ENCODE measurements at regions not wholly inside any gene's neighbourhood (a gene's known extent, or its start where the extent isn't known, plus 50 kb on each side); places are given as distances from the start of the nearest gene placed in this dataset.

DNA sequence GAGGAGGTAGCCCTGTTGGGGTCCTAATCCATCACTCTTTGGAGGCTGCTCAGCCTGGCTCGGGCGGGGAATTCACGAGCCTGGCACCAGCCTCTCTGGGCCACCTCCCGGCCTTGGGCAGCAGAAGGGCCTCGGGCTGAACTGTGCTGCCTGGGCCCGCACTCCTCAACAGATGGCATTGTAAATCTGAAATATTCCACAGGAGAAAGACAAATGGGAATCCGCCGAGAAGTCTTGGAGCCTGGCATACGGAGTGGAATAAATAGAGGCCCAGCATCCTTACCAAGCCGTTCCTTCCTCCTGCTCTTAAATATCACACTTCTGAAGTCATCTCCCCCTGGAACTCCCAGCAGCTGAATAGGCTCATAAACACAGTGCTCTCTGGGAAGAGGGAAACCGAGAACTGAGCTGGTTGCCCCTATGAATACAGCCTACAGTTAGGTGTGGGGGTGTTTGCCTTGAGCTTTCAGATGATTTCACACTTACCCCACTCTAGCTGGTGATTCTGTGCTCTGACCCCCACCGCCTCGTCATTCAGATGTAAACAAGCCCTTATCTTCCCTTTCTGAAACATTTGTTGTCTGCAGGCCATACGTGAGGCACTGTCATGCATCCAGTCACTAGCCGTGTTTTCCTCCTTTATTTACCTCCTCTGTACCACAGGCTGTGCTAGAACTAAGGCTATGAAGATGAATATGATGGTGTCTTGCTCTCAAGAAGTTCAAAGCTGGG lies 455.0 kb upstream of the CLINT1 start:
- no peak for ATAC-seq (ENCODE audit: poor library complexity)
- Histone ChIP-seq H3K27me3 (ENCODE audit: control insufficient read depth in 1 of 2, insufficient read depth in 2 of 2, low read length in 2 of 2) (no peaks in the 10 kb centered on the region), H3K27ac (ENCODE audit: low read depth in 1 of 2, low read length in 2 of 2) (no peak overlapping the region), H3K4me3 (ENCODE audit: low read length) (no peak overlapping the region), H3K9me3 (ENCODE audit: control insufficient read depth in 1 of 2, insufficient read depth in 1 of 2, low read length in 2 of 2) (no peaks in the 10 kb centered on the region), H3K36me3 (ENCODE audit: insufficient read depth, low read length) (no peaks in the 10 kb centered on the region), H3K4me1 (ENCODE audit: insufficient read depth, low read length) (no peaks in the 10 kb centered on the region)
- Mint-ChIP-seq H3K4me1 (ENCODE audit: low read depth) (no peaks in the 10 kb centered on the region), H3K9me3 (no peaks in the 10 kb centered on the region), H3K27ac (no peak overlapping the region), H3K4me3 (no peak overlapping the region), H3K36me3 (ENCODE audit: low read depth) (no peaks in the 10 kb centered on the region), H3K27me3 (no peaks in the 10 kb centered on the region)
- no peak for DNase-seq
- ChIA-PET CTCF (no interaction called here), POLR2A (no interaction called here)
- intact Hi-C loops (cut with DNase I, micrococcal nuclease): no loop called here
- TF ChIP-seq, protein P1, sequence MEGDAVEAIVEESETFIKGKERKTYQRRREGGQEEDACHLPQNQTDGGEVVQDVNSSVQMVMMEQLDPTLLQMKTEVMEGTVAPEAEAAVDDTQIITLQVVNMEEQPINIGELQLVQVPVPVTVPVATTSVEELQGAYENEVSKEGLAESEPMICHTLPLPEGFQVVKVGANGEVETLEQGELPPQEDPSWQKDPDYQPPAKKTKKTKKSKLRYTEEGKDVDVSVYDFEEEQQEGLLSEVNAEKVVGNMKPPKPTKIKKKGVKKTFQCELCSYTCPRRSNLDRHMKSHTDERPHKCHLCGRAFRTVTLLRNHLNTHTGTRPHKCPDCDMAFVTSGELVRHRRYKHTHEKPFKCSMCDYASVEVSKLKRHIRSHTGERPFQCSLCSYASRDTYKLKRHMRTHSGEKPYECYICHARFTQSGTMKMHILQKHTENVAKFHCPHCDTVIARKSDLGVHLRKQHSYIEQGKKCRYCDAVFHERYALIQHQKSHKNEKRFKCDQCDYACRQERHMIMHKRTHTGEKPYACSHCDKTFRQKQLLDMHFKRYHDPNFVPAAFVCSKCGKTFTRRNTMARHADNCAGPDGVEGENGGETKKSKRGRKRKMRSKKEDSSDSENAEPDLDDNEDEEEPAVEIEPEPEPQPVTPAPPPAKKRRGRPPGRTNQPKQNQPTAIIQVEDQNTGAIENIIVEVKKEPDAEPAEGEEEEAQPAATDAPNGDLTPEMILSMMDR (IDR thresholded peaks at IDR 0.05): no peak

DNA sequence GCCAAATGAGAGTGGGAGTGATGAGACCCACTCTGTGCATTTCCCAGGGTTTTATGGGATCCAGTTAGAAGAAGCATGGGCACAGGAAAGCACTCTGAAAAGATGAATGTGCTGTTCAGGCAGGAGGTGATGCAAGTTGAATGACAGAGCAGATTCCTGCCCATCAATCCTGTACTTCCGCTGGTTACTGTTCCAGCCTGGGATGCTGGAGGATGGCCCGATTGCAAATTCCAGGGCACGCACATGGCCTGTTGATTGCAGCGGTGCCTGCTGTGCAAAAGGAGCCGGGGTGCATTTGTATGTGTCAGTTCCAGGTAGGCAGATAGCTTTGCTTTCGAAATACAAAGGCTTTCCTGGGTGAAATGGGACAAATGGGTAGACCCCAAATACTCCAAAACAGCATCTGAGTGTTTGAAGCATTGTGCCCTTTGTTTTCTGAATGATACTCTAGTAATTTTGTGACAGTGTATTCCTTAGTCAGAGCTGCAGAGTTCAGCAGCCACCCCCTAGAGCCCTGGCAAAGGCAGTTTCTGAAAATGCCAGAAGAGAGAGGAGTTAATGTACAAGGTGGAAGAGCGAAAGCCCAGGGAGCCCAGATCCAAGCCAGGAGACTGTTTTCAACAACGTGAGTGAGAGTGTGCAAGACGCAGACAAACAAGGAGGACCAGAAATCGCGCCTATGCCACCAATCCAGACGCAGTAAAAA lies 454.2 kb upstream of the CLINT1 start:
- TF ChIP-seq, protein P1 (IDR thresholded peaks at IDR 0.05): no peak
- H3K27me3 Mint-ChIP-seq: no peaks in the 10 kb centered on the region
- H3K9me3 Mint-ChIP-seq: no peaks in the 10 kb centered on the region
- no peaks in the 10 kb centered on the region for H3K4me1 Mint-ChIP-seq (ENCODE audit: low read depth)
- ChIA-PET CTCF (no interaction called here), POLR2A (no interaction called here)
- no peak overlapping the region for H3K27ac ChIP-seq (ENCODE audit: low read depth in 1 of 2, low read length in 2 of 2)
- no peak overlapping the region for H3K4me3 Mint-ChIP-seq
- no peaks in the 10 kb centered on the region for H3K36me3 ChIP-seq (ENCODE audit: insufficient read depth, low read length)
- H3K27ac Mint-ChIP-seq: no peak overlapping the region
- H3K4me1 ChIP-seq (ENCODE audit: insufficient read depth, low read length): no peaks in the 10 kb centered on the region
- H3K4me3 ChIP-seq (ENCODE audit: low read length): no peak overlapping the region
- H3K9me3 ChIP-seq (ENCODE audit: control insufficient read depth in 1 of 2, insufficient read depth in 1 of 2, low read length in 2 of 2): no peaks in the 10 kb centered on the region
- H3K27me3 ChIP-seq (ENCODE audit: control insufficient read depth in 1 of 2, insufficient read depth in 2 of 2, low read length in 2 of 2): peaks cover 0 to under 1% of the 10 kb centered on the region in 2 experiments
- intact Hi-C loops (cut with DNase I, micrococcal nuclease): no loop called here
- no peak for ATAC-seq (ENCODE audit: poor library complexity)
- H3K36me3 Mint-ChIP-seq (ENCODE audit: low read depth): no peaks in the 10 kb centered on the region
- no peak for DNase-seq

DNA sequence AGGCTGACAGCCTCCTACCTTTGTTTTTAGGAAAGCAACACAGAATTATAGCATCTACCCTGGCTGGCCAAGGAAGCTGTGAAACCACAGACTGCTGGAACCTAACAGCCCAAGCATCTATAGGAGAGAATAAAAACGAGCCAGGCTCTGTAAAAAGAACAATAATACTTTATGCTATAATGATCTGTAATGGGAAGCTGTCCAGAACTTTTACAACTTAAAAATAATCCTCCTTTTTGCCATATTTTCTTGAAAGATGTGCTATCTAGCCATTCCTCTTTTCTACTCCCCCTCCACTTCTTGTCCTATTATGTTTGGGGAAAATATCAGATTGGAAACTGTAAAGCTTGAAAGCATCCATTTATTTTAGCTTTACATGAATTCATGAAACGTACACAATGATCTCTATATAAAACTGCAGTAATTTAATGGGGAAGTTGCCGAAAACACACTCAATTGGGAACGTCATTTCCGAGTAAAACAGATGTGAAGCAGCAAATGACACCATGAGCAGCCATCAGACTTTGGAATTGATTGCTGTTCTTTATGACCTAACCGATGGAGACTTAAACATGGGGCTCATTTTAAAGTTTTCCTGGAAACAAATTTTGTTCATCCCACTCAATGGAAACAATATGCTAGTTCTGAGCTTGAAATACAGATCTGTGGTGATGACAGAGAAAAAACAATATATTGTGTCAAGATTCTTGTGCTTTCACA lies 450.3 kb upstream of the CLINT1 start:
- no peaks in the 10 kb centered on the region for H3K9me3 Mint-ChIP-seq
- intact Hi-C loops (cut with DNase I, micrococcal nuclease): no loop called here
- Histone ChIP-seq H3K9me3 (ENCODE audit: control insufficient read depth in 1 of 2, insufficient read depth in 1 of 2, low read length in 2 of 2) (no peaks in the 10 kb centered on the region), H3K27me3 (ENCODE audit: control insufficient read depth in 1 of 2, insufficient read depth in 2 of 2, low read length in 2 of 2) (peaks cover 0 to 5% of the 10 kb centered on the region in 2 experiments), H3K4me3 (ENCODE audit: low read length) (no peak overlapping the region), H3K4me1 (ENCODE audit: insufficient read depth, low read length) (no peaks in the 10 kb centered on the region), H3K27ac (ENCODE audit: low read depth in 1 of 2, low read length in 2 of 2) (no peak overlapping the region), H3K36me3 (ENCODE audit: insufficient read depth, low read length) (no peaks in the 10 kb centered on the region)
- H3K4me3 Mint-ChIP-seq: no peak overlapping the region
- ChIA-PET POLR2A (interaction anchor here (0.7 kb wide), 1 partner anchor 154 kb away, joined by 3 read pairs; no protein-coding TSS in a partner anchor), CTCF (no interaction called here)
- H3K27ac Mint-ChIP-seq: no peak overlapping the region
- TF ChIP-seq, protein P1 (IDR thresholded peaks at IDR 0.05): no peak
- no peaks in the 10 kb centered on the region for H3K36me3 Mint-ChIP-seq (ENCODE audit: low read depth)
- ATAC-seq (ENCODE audit: poor library complexity): no peak
- DNase-seq: no peak
- no peaks in the 10 kb centered on the region for H3K27me3 Mint-ChIP-seq
- H3K4me1 Mint-ChIP-seq (ENCODE audit: low read depth): no peaks in the 10 kb centered on the region

Measured in CD4-positive, alpha-beta T cell (primary cell).